Activated effector memory CD4-positive, alpha-beta T cell treated with anti-CD3 and anti-CD28 coated beads, Interleukin-2, amount 50 U/mL, for 16 hours (primary cell): ENCODE measurements at regions not wholly inside any gene's neighbourhood (a gene's known extent, or its start where the extent isn't known, plus 50 kb on each side); places are given as distances from the start of the nearest gene placed in this dataset.
"Not testable (repeated sequence)": the region's sequence is repeated elsewhere in the genome, so short reads cannot be mapped to it uniquely, and the experiment has no call there.

Experiments used
- DNase-seq: peaks from one replicate; pipeline ENCODE4 v3.0.0-alpha.2; 2020

GRCh38 chrX:148268673-148269072, 231.7 kb upstream of the AFF2 start:
- DNase-seq, result no peak

- no peak for DNase-seq
Measured at GRCh38 chrX:148269513-148269912, 230.9 kb upstream of the AFF2 start.

DNA sequence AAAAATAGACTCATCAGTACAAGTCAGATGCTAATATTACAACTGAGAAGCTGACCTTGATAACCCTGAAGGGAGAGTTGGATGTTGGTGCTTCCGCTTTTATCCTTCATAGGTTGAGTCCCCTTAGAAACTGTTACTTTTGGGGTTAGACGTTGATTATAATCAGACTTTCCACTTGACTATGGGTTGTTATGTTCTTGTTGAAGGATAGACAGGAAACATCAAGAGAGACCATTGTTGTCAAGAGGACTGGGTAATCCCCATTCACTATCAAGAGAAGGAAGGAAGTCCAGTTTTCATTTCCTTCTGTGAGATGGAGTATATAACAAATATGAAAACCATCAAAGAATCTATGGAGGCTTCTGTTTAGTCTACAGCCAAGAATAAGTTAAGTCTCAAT, 229.9 kb upstream of the AFF2 start:
- no peak for DNase-seq

- no peak for DNase-seq
Measured at GRCh38 chrX:148271263-148271662, 229.2 kb upstream of the AFF2 start.

DNA sequence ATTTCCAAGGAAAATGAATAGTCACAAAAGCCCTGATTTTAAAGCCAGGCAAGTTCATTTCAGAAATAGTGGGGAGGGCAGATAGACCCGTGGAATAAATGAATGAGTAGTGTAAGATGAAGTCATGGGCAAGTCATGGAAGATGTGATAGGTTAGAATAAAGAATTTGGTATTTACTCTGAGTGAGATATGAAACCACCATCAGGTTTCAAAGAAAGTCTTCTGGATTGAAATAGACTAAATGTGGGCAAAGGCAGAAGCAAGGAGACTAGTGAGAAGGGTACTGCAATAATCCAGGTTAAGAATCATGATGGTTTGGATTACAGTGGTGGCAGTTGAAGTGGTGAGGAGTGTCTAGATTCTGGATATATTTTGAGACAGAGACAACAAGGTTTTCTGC, 218.5 kb upstream of the AFF2 start:
- DNase-seq, result no peak

DNA sequence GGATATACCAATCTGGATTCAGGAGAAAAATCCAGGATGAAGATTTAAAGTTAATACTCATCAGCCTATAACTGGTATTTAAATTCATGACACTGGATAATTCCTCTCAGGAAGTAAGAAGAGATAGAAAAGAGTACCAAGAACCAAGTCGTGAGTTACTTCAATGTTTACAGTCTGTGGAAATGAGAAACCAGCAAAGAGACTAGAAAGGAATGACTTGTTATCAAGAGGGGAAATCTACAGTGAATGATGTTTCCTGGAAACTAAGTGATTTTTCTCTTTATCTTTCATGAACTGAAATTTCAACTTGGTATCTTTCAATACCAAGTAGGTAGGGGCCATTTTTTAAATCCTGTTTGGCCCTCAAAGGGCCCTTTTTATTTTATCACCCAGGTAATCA, 217.9 kb upstream of the AFF2 start:
- DNase-seq, result no peak

GRCh38 chrX:148284056-148284455, 216.4 kb upstream of the AFF2 start:
- DNase-seq, result no peak

GRCh38 chrX:148284821-148285220, 215.6 kb upstream of the AFF2 start:
- no peak for DNase-seq

DNA sequence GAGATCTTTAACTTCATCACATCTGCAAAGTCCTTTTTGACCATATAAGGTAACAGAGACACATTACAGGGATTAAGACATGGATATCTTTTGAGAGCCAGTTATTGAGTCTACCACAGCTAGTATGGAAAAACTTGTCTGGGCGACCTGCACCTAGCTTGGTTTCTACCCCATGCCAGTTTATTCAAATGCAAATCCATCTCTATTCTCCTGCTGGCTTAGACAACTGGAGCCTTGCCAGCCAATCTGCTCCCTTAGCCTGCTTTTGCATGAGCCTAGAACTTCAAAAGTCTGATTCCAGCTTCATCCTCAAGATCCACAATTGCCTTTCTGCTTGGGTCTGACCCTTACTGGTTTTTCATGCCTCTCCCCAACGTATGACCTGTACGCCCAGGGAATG, 212.0 kb upstream of the AFF2 start:
- DNase-seq, result no peak

GRCh38 chrX:148290041-148290440, 210.4 kb upstream of the AFF2 start:
- no peak for DNase-seq

GRCh38 chrX:148290931-148291330, 209.5 kb upstream of the AFF2 start:
- no peak for DNase-seq

- no peak for DNase-seq
Measured at GRCh38 chrX:148298737-148299136, 201.7 kb upstream of the AFF2 start.

- not testable (repeated sequence) for DNase-seq
Measured at GRCh38 chrX:148305214-148305613, 195.2 kb upstream of the AFF2 start.

DNA sequence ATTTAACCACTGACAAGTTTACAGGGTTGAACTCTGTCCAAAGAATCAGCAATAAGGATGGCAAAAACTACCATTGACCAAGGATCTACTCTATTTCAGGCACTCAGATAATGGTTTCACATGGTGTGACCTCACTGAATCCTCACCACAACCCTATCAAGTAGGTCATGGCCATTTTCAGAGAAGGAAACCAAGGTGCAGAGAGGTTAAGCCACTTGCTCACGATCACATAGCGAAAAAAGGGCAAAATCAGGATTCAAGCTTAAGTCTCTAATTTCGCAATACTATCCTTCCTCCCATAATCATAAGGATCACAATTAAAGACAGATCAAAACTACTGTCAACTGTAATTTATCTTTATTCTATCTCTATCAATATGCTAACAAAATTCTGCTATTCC, 191.0 kb upstream of the AFF2 start:
- no peak for DNase-seq

DNA sequence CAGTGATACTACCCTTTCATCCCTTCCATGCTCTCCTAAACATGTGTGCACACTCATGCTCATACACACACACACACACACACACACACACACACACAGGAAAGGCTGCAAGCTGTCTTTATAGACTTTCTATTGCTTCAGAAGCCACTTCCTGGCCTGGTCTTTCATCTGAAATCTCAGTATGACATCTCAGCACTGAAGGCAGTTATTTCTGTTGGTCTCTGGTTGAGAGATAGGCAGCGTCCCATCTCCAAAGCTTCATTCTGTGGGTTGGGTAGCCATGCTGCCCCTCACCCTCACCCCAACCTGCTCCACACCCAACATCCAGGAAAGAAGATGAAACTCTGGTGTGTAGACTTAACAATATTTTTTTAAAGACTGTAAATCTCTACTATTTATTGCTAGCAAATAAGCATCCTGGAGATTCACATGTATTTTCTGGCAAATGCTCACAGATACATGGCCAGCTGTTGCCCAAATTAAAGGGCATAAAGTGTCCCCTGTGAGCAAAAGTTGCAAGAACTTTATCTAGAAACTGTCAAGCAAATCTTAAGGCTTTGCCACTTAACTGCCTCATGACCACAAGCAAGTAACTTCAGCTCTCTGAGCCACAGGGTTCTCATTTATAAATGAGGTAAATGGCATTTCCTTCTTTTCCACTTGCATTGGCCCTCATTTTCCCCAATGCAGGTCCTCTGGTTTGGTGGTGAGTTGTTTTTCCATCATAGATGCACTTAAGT, 189.8 kb upstream of the AFF2 start:
- DNase-seq, result peak; percentile 71

DNA sequence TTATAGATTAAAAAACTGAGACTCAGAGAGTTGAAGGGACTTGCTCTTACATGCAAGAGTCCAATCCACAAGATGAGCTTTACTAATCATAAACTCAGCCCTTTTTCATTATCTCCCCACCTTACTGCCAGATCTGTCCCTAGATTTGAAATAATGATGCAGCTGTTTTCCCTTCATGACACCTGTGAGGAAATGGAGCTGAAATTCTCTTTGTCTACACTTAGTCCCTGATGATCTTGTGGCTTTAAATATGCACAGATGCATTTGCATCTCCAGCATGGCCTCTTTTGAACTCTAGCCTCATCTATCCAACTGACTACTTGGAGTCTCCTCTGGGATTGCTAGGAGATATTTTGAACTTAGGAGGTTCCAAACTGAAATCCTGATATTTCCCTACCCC, 188.9 kb upstream of the AFF2 start:
- no peak for DNase-seq

GRCh38 chrX:148314876-148315275, 185.5 kb upstream of the AFF2 start:
- DNase-seq, result no peak

DNA sequence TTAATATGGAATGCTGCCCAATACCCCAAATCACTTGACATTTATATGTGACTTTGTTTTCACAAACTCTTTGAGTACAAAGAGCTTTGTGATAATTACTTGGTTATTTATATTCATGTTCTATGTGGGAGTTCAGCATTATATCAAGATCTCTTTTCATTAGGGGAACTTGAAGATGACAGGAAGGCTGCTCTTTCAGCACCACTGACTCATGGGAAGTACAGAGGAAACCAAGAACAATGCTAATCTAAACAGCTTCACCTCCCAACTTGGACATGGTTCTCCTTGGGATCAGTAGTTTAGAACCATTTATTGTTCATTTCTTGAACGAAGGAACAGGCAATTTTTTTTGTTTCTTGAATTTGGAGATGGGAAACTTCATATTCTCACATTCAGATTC, 184.0 kb upstream of the AFF2 start:
- no peak for DNase-seq

GRCh38 chrX:148322906-148323305, 177.5 kb upstream of the AFF2 start:
- no peak for DNase-seq

DNA sequence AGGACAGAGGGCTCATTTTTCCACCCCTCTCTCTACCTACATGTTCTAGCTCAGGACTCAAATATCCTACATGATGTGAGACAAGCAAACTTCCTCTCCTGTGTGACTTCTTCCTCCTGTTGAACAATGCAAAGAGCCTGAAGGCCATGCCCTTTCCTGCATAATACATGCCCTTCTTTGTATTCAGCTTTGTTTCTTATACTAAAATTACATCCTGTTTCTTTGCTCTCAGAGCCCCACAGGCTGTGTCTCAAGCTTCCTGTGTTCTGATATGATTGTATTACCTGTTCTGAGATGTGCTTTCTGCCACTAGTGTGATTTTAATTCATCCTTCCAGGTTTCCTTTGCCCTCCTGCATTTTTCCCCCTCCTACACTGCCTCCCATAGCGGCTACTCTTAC, 166.4 kb upstream of the AFF2 start:
- no peak for DNase-seq

- DNase-seq, result no peak
Measured at GRCh38 chrX:148337873-148338272, 162.5 kb upstream of the AFF2 start.

- no peak for DNase-seq
Measured at GRCh38 chrX:148354916-148355315, 145.5 kb upstream of the AFF2 start.

DNA sequence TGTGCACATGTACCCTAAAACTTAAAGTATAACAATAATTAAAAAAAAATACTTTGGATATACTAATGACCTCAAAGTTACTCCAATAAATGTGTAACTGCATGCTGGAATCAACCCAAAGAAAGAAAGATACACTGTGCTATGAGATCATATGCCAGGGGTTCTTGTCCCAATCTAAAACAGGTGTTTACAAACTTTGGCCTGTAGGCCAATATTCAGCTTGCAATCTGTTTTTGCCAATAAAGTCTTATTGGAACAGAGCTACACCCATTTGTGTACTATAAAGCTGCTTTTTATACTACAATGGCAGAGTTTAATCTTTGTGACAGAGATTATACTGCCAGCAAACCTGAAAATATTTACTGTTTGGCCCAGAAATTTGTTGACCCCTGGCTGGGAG, 138.8 kb upstream of the AFF2 start:
- DNase-seq, result no peak

DNA sequence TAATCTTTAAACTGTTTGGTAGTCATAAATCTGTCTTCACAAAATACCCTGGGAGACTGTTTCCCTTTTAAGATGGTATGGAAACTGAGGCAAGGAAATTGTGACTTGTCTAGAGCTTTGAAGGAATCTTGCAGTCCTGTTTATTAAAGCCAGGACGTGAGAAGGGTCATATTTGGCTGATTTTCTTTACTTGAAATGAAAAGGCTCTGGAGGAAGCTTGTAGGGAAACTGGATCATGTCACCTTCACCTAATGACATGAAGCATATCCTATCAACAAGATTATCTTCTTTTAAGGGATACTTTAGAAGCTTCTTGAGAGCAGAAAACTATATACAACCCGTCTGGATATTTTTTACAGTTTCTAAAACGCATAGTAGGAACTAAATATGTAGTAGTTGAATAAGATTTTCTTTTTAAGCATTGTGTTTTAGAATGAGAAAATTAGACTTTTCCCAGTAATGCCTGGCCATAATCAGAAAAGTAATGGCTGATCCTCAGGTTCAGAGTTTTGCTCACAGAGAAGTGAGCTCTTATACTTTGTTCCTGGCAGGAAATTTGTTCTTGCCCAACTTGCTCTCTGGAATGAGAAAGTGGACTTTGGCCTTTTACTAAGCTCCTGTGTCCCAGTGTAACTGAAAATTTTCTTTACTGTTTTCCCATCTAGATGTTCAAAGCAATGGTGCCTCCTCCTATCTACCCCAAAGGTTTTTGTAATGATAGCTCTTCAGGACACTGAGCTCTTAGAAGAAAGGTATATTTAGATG, 136.8 kb upstream of the AFF2 start:
- DNase-seq, result no peak

GRCh38 chrX:148365233-148365632, 135.2 kb upstream of the AFF2 start:
- DNase-seq, result no peak
